GM10266 (cell line): ENCODE measurements at regions not wholly inside any gene's neighbourhood (a gene's known extent, or its start where the extent isn't known, plus 50 kb on each side); places are given as distances from the start of the nearest gene placed in this dataset.

Experiments
- DNase-seq: peaks from one replicate; pipeline ENCODE4 v3.0.0; 2012; ENCODE audit errors: extremely low spot score
- CTCF ChIP-seq: IDR thresholded peaks from 2 replicates; pipeline ENCODE4 v1.5.1; 2012; ENCODE audit warnings: mild to moderate bottlenecking, low read depth; ENCODE audit not compliant: control insufficient read depth, insufficient read depth; ENCODE audit errors: missing control alignments

GRCh38 chr5:2192496-2192895 is 309.8 kb upstream of the IRX4 start:
- DNase-seq, result no peak
- no peak for TF ChIP-seq CTCF

GRCh38 chr5:2191972-2192371 is 309.2 kb upstream of the IRX4 start:
- DNase-seq, result no peak
- TF ChIP-seq CTCF, result no peak

GRCh38 chr5:2190549-2190948 is 307.8 kb upstream of the IRX4 start:
- no peak for DNase-seq
- TF ChIP-seq CTCF, result no peak

- no peak for TF ChIP-seq CTCF
Measured at GRCh38 chr5:2188661-2189060, 305.9 kb upstream of the IRX4 start.

GRCh38 chr5:2188137-2188536 is 305.4 kb upstream of the IRX4 start:
- TF ChIP-seq CTCF, result no peak
- DNase-seq, result no peak

More at GRCh38 chr5:2188661-2189060, 305.9 kb upstream of the IRX4 start:
- no peak for DNase-seq

GRCh38 chr5:2187687-2188086 is 305.0 kb upstream of the IRX4 start:
- no peak for TF ChIP-seq CTCF
- DNase-seq, result no peak

- DNase-seq, result no peak
- no peak for TF ChIP-seq CTCF
Measured at GRCh38 chr5:2187156-2187555, 304.4 kb upstream of the IRX4 start.
